MM.1S (cell line): ENCODE measurements at regions not wholly inside any gene's neighbourhood (a gene's known extent, or its start where the extent isn't known, plus 50 kb on each side); places are given as distances from the start of the nearest gene placed in this dataset.

ENCODE experiments used
- DNase-seq: peaks from one replicate; pipeline ENCODE4 v3.0.0-alpha.2; 2015
- H2AFZ ChIP-seq: fragments of 300-600 bp; sonication (generic); 2 replicates; pipeline ENCODE4 v1.6.0; 2016; ENCODE audit warnings: antibody characterized with exemption, low read length
- H3F3A ChIP-seq: fragments of 300-600 bp; sonication (generic); 2 replicates; pipeline ENCODE4 v1.6.1; 2016; ENCODE audit warnings: mild to moderate bottlenecking, antibody characterized with exemption, low read length, moderate library complexity, mixed read lengths; ENCODE audit not compliant: insufficient read depth
- H3K27ac ChIP-seq: fragments of 300-600 bp; sonication (generic); 2 replicates; pipeline ENCODE4 v1.5.1; 2016; ENCODE audit warnings: mild to moderate bottlenecking, low read length
- H3K27me3 ChIP-seq: fragments of 300-600 bp; sonication (generic); replicated peaks from 2 replicates; pipeline ENCODE4 v1.6.0; 2016; ENCODE audit warnings: low read length; ENCODE audit not compliant: insufficient read depth
- H3K36me3 ChIP-seq: fragments of 300-600 bp; sonication (generic); replicated peaks from 2 replicates; pipeline ENCODE4 v1.6.1; 2016; ENCODE audit warnings: mild to moderate bottlenecking, low read length, mixed read lengths; ENCODE audit not compliant: insufficient read depth
- H3K4me1 ChIP-seq: fragments of 300-600 bp; sonication (generic); 2 replicates; pipeline ENCODE4 v1.6.1; 2016; ENCODE audit warnings: low read length, mixed read lengths
- H3K4me2 ChIP-seq: fragments of 300-600 bp; sonication (generic); 2 replicates; pipeline ENCODE4 v1.6.0; 2016; ENCODE audit warnings: low read depth, low read length
- H3K4me3 ChIP-seq: fragments of 300-600 bp; sonication (generic); 2 replicates; pipeline ENCODE4 v1.5.1; 2016; ENCODE audit warnings: low read length, mixed read lengths
- H3K79me2 ChIP-seq: fragments of 300-600 bp; sonication (generic); 2 replicates; pipeline ENCODE4 v1.6.1; 2016; ENCODE audit warnings: mixed run types, low read length, mixed read lengths
- H3K9ac ChIP-seq: fragments of 300-600 bp; sonication (generic); 2 replicates; pipeline ENCODE4 v1.6.1; 2016; ENCODE audit warnings: low read length, mixed read lengths
- H3K9me2 ChIP-seq: fragments of 300-600 bp; sonication (generic); replicated peaks from 2 replicates; pipeline ENCODE4 v1.6.1; 2016; ENCODE audit warnings: mild to moderate bottlenecking, low read length, mixed read lengths; ENCODE audit not compliant: insufficient read depth
- H3K9me3 ChIP-seq: fragments of 300-600 bp; sonication (generic); replicated peaks from 2 replicates; pipeline ENCODE4 v1.6.1; 2016; ENCODE audit warnings: mild to moderate bottlenecking, low read length, mixed read lengths; ENCODE audit not compliant: insufficient read depth
- H4K20me1 ChIP-seq: fragments of 300-600 bp; sonication (generic); 2 replicates; pipeline ENCODE4 v1.6.1; 2016; ENCODE audit warnings: mild to moderate bottlenecking, low read length, moderate library complexity, mixed read lengths; ENCODE audit not compliant: insufficient read depth
- CTCF ChIP-seq: fragments of 300-600 bp; sonication (generic); IDR thresholded peaks from 2 replicates; pipeline ENCODE4 v1.5.1; 2016; ENCODE audit warnings: antibody characterized with exemption, low read length, mixed read lengths
- EZH2 ChIP-seq: fragments of 300-600 bp; sonication (generic); optimal IDR thresholded peaks from 2 replicates; pipeline ENCODE3; 2017; ENCODE audit warnings: low read depth, mild to moderate bottlenecking, antibody characterized with exemption, low read length, mixed read lengths
- EZH2phosphoT487 ChIP-seq: fragments of 300-600 bp; sonication (generic); IDR thresholded peaks from 2 replicates; pipeline ENCODE4 v1.6.1; 2018; ENCODE audit warnings: antibody characterized with exemption, low read length

GRCh38 chr5:68468322-68468721 is 252.8 kb downstream of the PIK3R1 start:
- Histone ChIP-seq H3K36me3 (no peaks in the 10 kb centered on the region), H3K4me3 (no peak overlapping the region), H3F3A (no peaks in the 10 kb centered on the region), H2AFZ (no peak overlapping the region), H3K4me1 (no peaks in the 10 kb centered on the region), H3K9me2 (no peaks in the 10 kb centered on the region), H3K27me3 (no peaks in the 10 kb centered on the region), H4K20me1 (no peaks in the 10 kb centered on the region), H3K4me2 (no peak overlapping the region), H3K9me3 (no peaks in the 10 kb centered on the region), H3K79me2 (no peaks in the 10 kb centered on the region), H3K9ac (no peak overlapping the region), H3K27ac (no peak overlapping the region)
- no peak for TF ChIP-seq EZH2phosphoT487
- TF ChIP-seq EZH2: no peak
- no peak for TF ChIP-seq CTCF
- no peak for DNase-seq

- Histone ChIP-seq H2AFZ (no peak overlapping the region), H3K4me3 (no peak overlapping the region)
These were observed 260.0 kb downstream of the PIK3R1 start for GRCh38 chr5:68475476-68475983.

GRCh38 chr5:68476854-68477253 is 261.3 kb downstream of the PIK3R1 start:
- no peak overlapping the region for H3K27ac ChIP-seq
- no peaks in the 10 kb centered on the region for H4K20me1 ChIP-seq
- TF ChIP-seq CTCF (no peak), EZH2phosphoT487 (no peak), EZH2 (no peak)
- H3K4me3 ChIP-seq: no peak overlapping the region
- H3K36me3 ChIP-seq: no peaks in the 10 kb centered on the region
- H3K27me3 ChIP-seq: no peaks in the 10 kb centered on the region
- H3K4me1 ChIP-seq: no peaks in the 10 kb centered on the region
- H3K9me2 ChIP-seq: no peaks in the 10 kb centered on the region
- H3K9me3 ChIP-seq: no peaks in the 10 kb centered on the region
- DNase-seq: no peak
- H3K4me2 ChIP-seq: no peak overlapping the region
- no peaks in the 10 kb centered on the region for H3F3A ChIP-seq
- no peak overlapping the region for H3K9ac ChIP-seq
- H3K79me2 ChIP-seq: no peaks in the 10 kb centered on the region
- H2AFZ ChIP-seq: no peak overlapping the region

More at GRCh38 chr5:68475476-68475983, 260.0 kb downstream of the PIK3R1 start:
- TF ChIP-seq EZH2 (no peak), CTCF (no peak), EZH2phosphoT487 (no peak)
- no peaks in the 10 kb centered on the region for H3K9me3 ChIP-seq
- no peak for DNase-seq
- H3K27me3 ChIP-seq: no peaks in the 10 kb centered on the region
- no peak overlapping the region for H3K27ac ChIP-seq
- H3K9me2 ChIP-seq: no peaks in the 10 kb centered on the region
- H3K79me2 ChIP-seq: no peaks in the 10 kb centered on the region
- no peak overlapping the region for H3K9ac ChIP-seq
- H3K4me1 ChIP-seq: no peaks in the 10 kb centered on the region
- H3K36me3 ChIP-seq: no peaks in the 10 kb centered on the region
- no peaks in the 10 kb centered on the region for H3F3A ChIP-seq
- no peak overlapping the region for H3K4me2 ChIP-seq
- H4K20me1 ChIP-seq: no peaks in the 10 kb centered on the region
